DMS53 (cell line): ENCODE measurements at regions not wholly inside any gene's neighbourhood (a gene's known extent, or its start where the extent isn't known, plus 50 kb on each side); places are given as distances from the start of the nearest gene placed in this dataset.

Experiments used
- DNase-seq: peaks from one replicate; lab custom pipeline; 2025; lab: John Stamatoyannopoulos, UW

DNA sequence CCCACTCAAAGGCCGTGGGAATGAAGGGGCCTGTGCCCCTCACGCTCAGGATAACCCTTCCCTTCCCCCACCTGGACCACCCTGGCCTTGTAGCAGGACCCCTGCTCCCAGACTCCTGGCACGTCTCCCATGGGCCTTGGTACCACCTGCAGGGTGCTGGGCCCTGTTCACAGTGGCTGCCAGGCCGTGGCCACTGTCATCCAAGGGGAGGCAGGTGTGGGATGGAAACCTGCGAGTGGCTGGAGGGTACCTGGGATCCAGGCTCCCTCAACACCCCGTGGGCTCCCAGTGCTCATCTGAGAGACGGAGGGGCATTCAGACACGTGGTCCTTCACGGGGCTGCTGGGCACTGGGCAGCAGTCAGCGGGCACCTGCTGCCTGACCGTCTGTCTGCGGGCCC, 75.6 kb upstream of the CIBAR2 start:
- DNase-seq, result no peak

DNA sequence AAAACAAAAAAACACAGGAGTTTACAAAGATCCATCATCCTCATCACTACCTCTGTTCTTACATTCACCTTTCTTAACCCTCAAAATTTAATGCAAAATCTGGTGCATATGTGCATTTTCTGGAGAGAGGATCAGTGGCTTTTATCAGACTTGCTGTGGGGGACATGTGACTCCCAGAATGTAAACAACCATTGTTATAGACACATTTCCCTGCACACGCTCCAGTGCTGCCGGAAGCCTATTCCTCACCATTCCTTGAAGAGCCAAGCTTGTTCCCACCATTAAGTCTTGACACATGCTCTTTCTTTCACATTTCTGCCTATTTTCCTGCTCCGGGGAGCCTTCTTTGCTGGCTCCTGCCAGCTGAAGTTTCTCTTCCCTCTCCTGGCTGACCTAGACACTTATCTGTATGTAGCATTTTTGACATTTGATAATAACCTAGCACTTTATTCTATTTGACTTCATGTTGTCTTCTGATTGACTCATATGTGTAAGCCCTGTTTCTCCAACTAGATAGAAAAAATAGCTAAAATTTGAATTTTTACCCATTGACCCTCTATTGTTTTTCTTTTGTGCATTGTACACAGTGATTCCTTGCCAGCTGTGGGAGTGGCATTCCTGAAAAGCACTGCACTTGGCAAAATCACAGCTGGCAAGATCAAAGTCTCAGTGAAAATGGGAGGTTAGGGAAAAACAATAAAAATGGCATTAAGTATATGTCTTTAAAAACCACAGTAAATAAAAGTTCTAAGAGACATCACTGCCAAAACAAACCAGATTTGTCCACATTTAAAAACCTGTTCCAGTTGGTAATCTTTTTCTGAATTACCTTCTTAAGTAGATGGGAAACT, 76.8 kb upstream of the CIBAR2 start:
- no peak for DNase-seq

DNA sequence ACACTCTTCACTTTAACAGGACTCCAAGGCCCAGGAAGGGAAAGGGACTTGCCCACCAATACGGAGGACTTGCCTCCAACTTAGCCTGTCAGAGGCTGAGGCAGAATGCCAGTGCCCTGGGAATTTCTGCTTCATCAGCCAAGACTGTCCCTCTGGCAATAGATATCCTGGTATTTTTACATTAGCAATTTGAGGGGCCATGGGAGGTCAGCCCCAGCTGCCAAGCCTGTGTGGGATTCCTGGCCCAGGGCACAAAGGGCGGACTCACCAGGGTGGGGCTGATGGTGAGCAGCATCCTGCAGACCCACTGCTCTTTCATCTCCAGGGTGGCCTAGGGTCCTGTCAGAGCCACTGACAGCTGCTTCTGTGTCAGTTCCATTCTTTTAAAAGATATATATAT, 78.3 kb upstream of the CIBAR2 start:
- no peak for DNase-seq

DNA sequence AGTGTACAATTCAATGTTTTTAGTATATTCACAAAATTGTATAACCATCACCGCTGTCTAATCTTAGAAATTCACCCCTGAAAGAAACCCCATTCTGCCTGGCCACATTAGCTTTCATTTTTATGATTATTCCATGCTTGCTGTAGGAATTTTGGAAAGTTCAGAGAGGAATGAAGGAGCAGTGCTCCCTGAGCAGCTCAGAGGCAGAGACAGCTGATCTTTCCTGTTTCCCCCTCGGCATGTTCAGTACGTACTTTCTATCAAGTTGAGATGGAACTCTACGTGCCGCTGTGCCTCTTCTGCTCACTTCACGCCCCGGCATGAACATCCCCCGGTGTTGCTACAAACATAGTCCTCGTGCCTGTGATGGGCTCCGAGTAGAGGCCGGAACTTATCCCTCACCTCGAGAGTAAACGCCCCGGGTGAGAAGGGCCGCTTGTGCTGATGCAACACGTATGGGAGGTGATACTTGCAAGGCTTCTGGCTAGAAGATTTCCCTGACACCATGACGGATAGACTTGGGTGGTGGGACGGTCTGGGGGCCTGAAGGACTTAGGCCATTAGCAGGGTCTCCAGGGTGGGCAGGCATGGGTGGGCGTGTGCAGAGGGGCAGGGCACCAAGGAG, 79.2 kb upstream of the CIBAR2 start:
- no peak for DNase-seq

DNA sequence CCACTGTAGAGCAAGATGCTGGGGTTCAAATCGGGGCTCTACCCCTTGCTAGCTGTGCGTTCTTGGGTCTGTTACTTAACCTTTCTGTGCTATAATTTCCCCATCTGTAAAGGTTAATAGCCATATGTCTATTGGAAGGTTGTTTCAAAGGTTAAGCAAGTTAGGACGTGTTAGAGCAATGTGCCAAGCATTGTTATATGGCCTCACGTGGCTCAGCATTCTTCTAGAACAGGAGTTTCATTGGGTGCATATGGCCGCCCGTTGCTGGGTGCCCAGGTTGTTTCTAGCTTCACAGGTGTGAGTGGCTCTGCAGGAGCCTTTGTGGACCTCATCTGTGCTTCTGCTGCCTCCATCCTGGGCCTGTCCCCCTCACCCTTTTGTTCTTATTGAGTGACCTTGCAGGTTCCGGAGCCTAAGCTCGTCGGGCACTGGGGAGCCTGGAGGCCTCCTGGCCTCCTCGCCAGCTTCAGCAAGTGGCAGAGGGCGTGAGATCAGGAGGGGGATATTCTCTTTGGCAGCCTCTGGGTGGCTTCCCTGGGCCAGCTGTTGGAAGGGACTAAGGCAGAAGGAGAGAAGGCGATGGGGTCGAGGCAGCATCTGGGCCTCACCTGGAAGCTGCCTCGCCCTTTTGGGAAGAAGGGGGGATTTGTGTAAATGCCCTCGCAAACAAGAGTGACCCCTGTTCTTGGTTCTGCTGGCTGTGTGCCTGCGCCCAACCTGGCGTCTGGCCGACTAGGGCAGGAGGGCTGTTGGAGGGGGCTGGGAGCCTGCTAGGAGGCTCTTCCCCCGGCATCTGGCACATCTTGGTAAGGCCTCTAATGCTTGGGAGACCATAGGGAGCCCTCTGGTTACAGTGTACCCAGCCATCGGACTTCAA, 80.2 kb upstream of the CIBAR2 start:
- DNase-seq, result no peak

DNA sequence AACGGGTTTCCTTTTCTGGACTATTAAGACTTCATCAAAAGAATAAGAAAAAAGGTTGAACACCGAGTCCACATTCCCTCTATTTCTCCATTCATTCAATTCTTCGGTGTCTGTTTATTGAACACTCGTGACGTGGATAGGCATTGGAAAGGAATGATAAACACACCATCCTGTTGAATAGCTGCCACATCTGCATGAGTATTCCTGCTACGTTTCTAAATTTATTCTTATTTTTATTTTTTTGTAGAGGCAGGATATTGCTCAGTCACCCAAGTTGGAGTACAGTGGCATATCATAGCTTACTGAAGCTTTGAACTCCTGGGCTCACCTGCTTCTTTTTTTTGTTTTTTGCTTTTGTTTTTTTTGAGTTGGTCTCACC, 80.8 kb upstream of the CIBAR2 start:
- no peak for DNase-seq

DNA sequence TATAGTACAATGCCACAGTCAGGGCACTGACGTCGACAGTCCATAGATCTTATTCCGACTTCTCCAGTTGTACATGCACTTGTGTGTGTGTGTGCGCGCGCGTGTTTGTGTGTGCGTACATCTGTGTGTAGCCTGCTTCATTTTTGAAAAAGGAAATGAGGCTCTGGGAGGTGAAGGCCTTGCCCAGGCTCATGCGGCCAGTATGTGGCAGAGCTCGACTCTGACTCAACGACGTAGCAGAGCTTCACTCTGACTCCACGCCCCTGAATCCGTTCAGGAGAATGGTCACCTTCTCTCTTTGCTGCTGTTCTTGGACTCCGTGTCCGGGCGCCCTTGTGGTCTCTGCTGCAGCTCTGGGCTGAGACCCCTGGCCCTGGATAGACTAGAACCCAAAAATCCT, 81.6 kb upstream of the CIBAR2 start:
- DNase-seq, result no peak

DNA sequence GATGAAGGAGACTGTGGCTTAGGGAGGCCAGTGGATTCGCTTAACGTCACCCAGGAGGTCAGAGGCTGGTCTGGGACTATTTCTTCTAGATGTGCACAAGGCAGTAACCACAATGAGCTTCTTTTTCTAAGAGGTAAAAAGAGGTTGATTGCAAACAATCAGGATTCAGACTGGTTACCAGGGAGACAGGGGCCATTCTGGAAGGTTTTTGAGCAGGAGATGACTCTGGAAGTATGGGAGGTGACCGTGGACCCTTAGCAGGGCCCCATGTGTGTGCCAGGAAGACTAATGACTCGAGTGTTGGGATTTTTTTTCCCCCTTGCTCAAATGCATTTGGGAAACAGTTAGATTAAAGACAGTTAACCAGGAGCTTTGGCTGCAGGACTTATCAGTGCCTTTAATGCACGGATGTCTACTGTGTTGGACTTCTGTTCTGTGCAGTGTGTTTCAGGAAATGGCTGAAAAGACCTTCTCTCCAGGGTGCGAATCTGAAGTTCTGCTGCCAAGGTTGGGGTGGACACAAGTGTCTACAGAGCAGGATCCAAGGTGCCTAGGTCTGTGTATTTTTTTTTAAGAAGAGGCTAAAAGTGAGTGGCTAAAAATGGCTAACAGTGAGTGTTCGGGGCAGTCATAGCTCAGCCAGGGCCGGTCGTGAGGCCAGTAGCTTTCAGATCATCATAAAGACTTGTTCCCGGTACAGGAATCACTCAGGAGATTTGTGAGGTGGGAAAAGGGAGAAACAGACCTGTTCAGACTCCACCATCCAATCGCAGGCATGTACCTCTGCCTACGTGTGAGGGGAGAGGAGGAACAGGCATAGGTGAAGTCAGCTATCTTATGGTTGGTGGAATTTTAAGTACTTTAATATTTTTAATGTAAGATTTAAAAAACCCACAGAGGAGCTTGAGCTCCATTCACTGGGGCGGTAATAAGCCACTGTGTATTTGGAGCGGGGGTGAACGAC, 82.3 kb upstream of the CIBAR2 start:
- DNase-seq, result no peak

DNA sequence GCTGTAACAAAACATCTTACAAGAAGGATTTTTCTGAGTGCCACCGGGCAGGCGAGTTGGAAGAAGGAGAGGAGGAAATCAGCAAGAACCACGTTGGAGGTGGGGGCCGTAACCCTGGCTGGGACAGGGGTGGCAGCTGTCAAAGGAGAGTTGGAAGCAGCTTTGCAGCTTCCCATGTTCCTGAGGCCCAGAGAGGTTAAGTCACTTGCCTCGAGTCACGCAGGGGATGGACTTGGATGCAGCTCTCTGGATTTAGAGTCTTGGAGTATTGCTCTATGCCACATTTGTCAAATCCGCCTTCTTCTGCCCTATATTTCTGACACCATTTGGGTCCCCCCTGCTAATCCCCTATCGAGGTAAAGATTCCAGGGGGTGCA, 83.0 kb upstream of the CIBAR2 start:
- DNase-seq, result no peak

DNA sequence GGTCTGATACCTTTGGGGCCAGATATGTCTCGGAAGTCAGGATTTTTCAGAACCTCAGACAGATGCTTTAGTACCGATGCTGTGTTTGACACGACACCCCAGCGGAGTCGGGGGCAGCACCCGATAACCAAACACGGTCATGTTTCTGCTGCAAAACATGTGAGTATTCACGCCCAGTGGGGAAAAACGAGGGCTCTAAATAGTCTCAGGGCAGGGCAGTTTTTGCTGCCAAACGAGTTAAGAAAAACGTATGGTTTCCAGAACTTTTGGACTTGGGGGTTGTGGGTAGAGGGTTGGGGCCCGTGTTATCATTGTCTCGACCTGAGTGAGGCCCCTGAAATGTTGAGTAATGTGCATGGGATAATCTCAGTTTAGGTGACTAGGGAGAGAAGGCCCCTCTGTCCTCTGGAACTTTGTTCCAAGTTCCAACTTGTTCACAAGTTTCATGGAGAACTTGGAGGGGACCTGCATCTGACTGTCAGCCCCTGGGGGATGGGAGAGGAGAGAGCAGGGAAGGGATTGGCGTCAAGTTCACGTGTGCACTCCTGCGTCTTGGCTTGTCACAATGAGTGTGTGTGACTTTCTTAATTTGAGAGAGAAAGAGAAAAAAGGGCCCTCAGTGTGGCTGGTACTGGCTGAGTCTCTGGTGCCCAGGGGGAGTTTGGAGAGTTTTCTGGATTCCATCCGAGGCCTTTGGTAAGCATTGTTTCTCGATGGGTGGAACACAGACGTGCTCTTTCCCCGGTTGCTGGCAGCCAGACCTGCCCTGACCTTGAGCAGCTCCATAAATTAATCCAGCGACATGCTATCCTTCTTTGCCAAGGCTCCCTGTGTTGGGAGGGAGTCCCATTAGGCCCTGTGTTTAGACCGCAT, 83.9 kb upstream of the CIBAR2 start:
- DNase-seq, result no peak

DNA sequence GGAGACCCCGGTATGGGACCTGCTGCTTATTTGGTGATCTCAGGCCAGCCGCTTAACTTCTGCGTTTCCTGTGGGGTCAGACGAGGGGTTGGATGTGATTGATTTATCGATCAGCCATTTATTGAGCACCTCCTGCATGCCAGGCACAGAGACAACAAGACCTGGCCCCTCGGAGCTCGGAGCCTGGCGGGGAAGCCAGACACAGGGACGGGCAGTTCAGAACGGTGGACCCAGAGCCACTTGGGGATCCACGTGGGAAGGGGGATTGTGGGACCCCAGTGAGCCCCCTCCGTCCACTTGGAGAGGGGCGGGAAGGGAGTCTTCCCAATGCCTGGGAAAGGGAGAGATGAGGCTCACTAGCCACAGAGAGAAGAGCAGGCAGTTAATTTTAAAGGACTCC, 84.7 kb upstream of the CIBAR2 start:
- DNase-seq, result no peak

DNA sequence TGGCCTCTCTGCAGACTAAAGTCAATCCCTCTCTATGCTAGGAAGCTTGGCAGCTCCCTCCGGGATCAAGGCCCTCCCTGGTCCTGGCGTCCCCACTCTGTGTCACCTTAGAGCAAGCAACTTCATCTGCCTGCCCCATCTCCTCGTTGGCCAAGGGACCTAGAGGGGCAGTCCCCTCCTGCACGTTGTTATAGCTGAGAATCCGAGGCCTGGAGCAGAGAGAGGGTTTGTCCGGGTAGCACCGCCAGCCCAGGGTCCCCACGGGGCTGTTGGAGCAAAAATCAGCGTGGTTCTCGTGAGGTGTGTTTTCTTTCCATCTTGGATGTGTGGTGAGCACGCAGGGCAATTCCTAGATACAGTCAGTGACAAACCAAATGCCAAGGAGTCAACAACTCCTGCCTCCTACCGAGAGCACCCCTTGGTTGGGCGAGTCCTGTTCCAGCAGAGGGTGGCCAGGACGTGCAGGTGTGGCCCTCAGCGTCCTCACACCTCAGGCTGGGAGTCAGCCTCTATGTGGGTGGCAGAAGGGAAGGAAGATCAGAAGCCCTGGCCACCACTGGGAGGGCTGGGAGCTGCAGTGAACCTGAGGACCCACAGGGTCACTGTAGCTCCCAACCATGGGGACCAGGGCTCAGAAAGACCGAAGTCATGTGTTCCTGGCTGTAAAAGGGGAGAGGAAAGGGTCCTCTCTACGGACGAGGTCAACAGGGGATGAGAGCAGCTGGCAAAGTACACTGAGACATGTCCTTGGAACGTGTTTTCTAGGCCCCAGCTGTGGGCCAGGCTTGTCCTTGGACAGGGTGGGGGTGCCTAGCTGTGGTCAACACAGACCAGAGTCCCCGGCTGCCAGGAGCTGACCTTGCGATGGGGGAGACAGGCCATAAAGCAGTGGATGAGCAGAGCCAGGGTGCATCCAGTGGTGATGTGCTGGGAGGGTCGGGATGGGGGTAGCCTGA, 85.6 kb upstream of the CIBAR2 start:
- DNase-seq, result no peak

DNA sequence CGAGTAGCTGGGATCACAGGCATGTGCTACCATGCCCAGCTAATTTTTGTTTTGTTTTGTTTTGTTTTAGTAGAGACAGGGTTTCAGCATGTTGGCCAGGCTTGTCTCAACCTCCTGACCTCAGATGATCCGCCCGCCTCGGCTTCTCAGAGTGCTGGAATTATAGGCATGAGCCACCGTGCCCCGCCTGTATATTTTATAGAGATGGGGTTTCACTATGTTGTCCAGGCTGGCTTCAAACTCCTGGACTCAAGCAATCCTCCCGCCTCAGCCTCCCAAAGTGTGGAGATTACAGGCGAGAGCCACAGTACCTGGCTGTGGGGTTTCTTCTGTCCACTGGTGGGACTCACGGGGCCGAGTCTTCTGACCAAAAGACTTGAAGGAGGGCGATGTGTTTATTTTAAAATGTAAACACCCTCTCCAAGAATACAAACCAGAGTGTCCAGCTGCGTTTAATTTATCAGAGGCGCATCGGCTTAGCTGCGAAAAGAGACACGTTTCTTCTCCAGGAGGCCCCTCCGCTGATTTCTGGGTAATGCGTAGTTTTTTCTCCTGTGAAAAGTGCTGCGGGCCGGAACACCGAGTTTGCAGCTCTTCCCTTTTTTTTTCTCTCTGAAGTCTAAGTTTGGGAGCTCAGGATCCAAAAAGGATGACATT, 86.9 kb upstream of the CIBAR2 start:
- no peak for DNase-seq

DNA sequence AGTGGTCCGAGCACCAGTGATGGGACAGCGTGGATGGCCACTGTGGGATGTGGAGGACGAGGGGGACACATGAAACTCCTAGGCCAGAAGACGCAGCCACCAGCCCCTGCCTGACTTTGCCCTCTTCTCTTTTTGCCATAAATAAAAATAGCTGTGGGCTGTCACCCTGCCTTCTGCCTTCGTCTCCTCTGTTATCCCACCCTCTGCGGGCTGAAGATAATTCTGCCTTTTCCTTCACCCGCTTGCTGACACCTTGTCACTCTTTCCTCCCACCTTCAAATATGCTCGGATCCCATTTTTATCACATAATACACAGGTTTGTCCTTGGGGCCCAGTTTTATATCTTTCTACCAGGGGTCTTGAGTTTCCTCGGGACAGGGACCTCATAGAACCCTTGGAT, 87.6 kb upstream of the CIBAR2 start:
- no peak for DNase-seq

DNA sequence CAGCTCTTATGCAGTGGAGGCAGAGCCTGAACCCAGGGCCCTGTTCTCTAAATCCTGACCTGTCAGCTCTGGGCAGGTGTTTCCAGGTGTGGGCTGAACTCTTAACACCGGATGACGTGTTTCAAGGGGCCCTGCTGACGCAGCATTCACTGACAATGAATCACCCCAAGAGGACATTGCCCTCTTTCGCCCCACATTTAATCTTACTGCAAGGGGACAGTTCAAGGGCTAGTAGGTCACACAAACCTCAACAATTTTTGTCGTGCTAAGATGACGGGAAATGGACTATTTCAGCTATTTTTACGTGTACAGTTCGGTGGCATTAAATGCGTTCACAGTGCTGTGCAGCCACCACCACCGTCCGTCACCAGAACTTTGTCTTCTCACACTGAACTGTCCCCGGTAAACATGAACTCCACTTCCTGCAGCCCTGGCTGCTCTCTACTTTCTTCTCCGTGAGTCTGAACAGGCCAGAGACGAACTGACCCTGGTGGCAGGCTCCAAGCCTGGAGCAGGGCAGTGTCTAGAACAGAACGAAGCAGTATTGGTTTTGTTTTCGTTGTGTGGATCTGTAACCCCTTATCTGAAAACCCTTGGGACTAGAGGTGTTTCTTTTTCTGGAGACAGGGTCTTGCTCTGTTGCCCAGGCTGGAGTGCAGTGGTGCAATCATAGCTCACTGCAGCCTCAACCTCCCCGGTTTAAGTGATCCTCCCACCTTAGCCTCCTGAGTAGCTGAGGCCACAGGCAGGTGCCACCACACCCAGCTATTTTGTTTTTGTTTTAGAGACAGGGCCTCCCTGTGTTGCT, 88.4 kb upstream of the CIBAR2 start:
- peak; percentile 12 for DNase-seq

DNA sequence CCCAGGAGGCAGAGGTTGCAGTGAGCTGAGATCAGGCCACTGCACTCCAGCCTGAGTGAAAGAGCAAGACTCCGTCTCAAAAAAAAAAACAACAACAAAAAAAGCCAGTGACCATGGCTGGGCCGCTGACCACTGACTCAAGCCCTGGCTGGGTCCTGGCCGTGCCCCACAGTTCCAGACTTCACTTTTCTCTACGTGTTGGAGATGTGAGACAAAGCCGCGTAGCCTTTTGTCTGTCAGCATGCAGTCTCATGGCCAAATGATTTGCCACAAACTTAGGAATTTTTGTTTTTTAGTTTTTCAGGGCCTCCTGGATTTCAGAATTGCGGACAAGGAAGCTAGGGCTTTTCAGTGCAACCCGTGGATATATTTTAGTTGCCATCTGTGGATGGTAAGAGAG, 89.3 kb upstream of the CIBAR2 start:
- no peak for DNase-seq

DNA sequence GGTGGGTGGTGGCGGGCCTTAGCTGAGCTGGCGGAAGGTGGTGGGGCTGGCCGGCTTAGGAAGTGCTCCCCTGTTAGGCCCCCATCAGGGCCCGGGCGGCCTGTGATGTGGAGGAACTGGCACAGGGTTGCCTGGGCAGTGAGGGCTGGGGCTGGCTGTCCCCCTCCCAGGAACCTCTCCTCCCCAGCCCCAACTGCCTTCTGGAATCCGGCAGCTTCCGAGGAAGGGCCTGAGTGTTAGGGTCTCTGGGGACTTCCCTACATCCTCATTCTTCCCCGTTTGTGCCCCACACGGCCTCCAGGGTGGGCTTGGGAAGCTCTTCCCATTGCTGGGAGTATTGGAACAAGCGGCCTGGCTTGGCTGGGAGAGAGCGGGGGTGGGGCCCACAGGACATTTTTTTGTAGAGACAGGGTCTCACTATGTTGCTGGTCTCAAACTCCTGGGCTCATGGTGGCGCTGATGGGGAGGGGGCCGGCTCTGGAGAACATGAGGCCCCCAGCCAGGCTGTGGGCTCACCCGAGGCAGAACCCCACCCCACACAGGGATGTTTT, 89.9 kb upstream of the CIBAR2 start:
- DNase-seq, result no peak
